Trophoblast cell (in vitro differentiated cells and primary cell): ENCODE measurements at regions not wholly inside any gene's neighbourhood (a gene's known extent, or its start where the extent isn't known, plus 50 kb on each side); places are given as distances from the start of the nearest gene placed in this dataset.

ENCODE experiments used
- DNase-seq, 2 donors: peaks; one replicate each; pipeline ENCODE4 v3.0.0-alpha.2; 2016
- H2AFZ ChIP-seq: 2 replicates; pipeline ENCODE4 v1.6.1; 2013; ENCODE audit warnings: low read length, moderate library complexity, mild to moderate bottlenecking; ENCODE audit not compliant: insufficient read depth, poor library complexity
- H2AK5ac ChIP-seq: 2 replicates; pipeline ENCODE4 v1.6.1; 2013; ENCODE audit warnings: mild to moderate bottlenecking, low read length
- H2BK120ac ChIP-seq: 2 replicates; pipeline ENCODE4 v1.6.1; 2013; ENCODE audit warnings: low read length, mild to moderate bottlenecking, moderate library complexity; ENCODE audit not compliant: insufficient read depth, poor library complexity
- H2BK12ac ChIP-seq: 2 replicates; pipeline ENCODE4 v1.6.1; 2013; ENCODE audit warnings: mild to moderate bottlenecking, low read length, moderate library complexity
- H2BK5ac ChIP-seq: 2 replicates; pipeline ENCODE4 v1.6.1; 2013; ENCODE audit warnings: low read length, low read depth, moderate library complexity, mild to moderate bottlenecking; ENCODE audit not compliant: poor library complexity
- H3K14ac ChIP-seq: 2 replicates; pipeline ENCODE4 v1.6.1; 2013; ENCODE audit warnings: mild to moderate bottlenecking, low read length
- H3K18ac ChIP-seq: 2 replicates; pipeline ENCODE4 v1.6.1; 2013; ENCODE audit warnings: mild to moderate bottlenecking, low read length
- H3K23ac ChIP-seq: 2 replicates; pipeline ENCODE4 v1.6.1; 2013; ENCODE audit warnings: low read length
- H3K27ac ChIP-seq: 2 replicates; pipeline ENCODE4 v1.5.1; 2013; ENCODE audit warnings: low read depth, mild to moderate bottlenecking, inconsistent platforms, low read length, moderate library complexity
- H3K27me3 ChIP-seq: 2 replicates; pipeline ENCODE4 v1.6.1; 2013; ENCODE audit warnings: inconsistent platforms, mild to moderate bottlenecking, low read length, moderate library complexity; ENCODE audit not compliant: insufficient read depth
- H3K36me3 ChIP-seq, 2 experiments: 1 replicate in 1 of 2; 2 replicates in 1 of 2; pipeline ENCODE4 v1.6.1; 2013; ENCODE audit warnings: low read length in 2 of 2, mild to moderate bottlenecking in 2 of 2, moderate library complexity in 1 of 2; ENCODE audit not compliant: insufficient read depth in 2 of 2, control insufficient read depth in 1 of 2
- H3K4ac ChIP-seq: 2 replicates; pipeline ENCODE4 v1.6.1; 2013; ENCODE audit warnings: low read depth, mild to moderate bottlenecking, low read length, moderate library complexity
- H3K4me1 ChIP-seq, 2 experiments: 1 replicate in 1 of 2; 2 replicates in 1 of 2; pipeline ENCODE4 v1.6.1; 2013; ENCODE audit warnings: low read length in 2 of 2, mild to moderate bottlenecking in 2 of 2, moderate library complexity in 1 of 2; ENCODE audit not compliant: insufficient read depth in 2 of 2, control insufficient read depth in 1 of 2
- H3K4me2 ChIP-seq: 2 replicates; pipeline ENCODE4 v1.6.1; 2013; ENCODE audit warnings: inconsistent platforms, mild to moderate bottlenecking, low read length, moderate library complexity
- H3K4me3 ChIP-seq: 2 replicates; pipeline ENCODE4 v1.5.1; 2013; ENCODE audit warnings: mild to moderate bottlenecking, low read depth, low read length, inconsistent platforms
- H3K79me1 ChIP-seq: one replicate; pipeline ENCODE4 v1.6.1; 2013; ENCODE audit warnings: low read length
- H3K79me2 ChIP-seq: 2 replicates; pipeline ENCODE4 v1.6.1; 2013; ENCODE audit warnings: low read length, mild to moderate bottlenecking; ENCODE audit not compliant: control insufficient read depth, insufficient read depth, poor library complexity
- H3K9ac ChIP-seq: 2 replicates; pipeline ENCODE4 v1.6.1; 2013; ENCODE audit warnings: mild to moderate bottlenecking, low read length
- H3K9me3 ChIP-seq: 2 replicates; pipeline ENCODE4 v1.6.1; 2013; ENCODE audit warnings: low read depth, mild to moderate bottlenecking, control low read depth, inconsistent platforms, low read length; ENCODE audit not compliant: insufficient read depth
- H4K12ac ChIP-seq: 2 replicates; pipeline ENCODE4 v1.6.1; 2013; ENCODE audit warnings: low read depth, mild to moderate bottlenecking, low read length, moderate library complexity
- H4K8ac ChIP-seq: 2 replicates; pipeline ENCODE4 v1.6.1; 2013; ENCODE audit warnings: low read depth, mild to moderate bottlenecking, low read length, moderate library complexity
- H4K91ac ChIP-seq: one replicate; pipeline ENCODE4 v1.6.1; 2013; ENCODE audit warnings: low read depth, mild to moderate bottlenecking, low read length, moderate library complexity
- WGBS: extraction: QIAGEN DNeasy Blood & Tissue Kit; methylation state at CpG from one replicate; pipeline ENCODE4 v1.1.7; 2013; ENCODE audit warnings: missing lambda C conversion rate; ENCODE audit not compliant: insufficient read length, insufficient coverage; ENCODE audit errors: extremely low coverage; 5-methylcytosine and 5-hydroxymethylcytosine counted together

DNA sequence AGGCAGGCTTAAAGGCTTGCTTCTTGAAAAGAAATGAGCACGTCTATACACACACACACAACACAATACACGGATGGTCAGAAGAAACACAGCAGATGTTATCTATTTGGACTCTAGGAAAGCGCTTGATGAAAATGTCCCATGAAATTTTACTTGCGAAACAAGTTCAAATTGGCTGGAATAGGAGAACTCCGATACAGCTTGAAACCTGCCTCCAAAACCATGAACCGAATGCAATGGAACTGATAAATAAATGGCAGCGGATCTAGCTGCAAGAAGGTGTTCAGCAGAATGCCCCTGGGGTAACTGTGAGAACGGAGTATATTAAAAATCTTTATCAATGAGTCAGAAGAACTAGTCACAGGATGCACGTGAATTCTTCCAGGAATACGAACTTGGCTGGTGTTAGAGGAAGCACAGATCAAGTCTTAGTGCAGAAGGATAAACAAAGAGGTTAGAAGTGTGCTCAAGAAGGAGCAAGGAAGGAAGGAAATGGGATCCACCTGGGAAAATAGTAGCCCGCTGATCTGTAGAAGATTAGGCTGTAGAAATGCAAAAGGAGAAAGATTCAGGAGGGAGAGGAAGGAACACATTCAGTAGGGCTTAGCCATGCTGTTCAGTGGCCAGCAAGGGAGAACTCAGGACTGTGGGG is 142.0 kb upstream of the PRKCQ start:
- DNase-seq: peak in 1 of 2 donors; percentile 27
- no peak overlapping the region for H3K27ac ChIP-seq
- H2BK5ac ChIP-seq: no peak overlapping the region
- no peak overlapping the region for H3K4me3 ChIP-seq
- H3K9ac ChIP-seq: no peak overlapping the region
- H3K18ac ChIP-seq: no peak overlapping the region
- WGBS: no CpG with 5 or more reads among the region's 11 CpGs
- H2BK12ac ChIP-seq: no peak overlapping the region
- no peaks in the 10 kb centered on the region for H3K27me3 ChIP-seq
- no peaks in the 10 kb centered on the region for H3K79me1 ChIP-seq
- H3K9me3 ChIP-seq: no peaks in the 10 kb centered on the region
- no peaks in the 10 kb centered on the region for H3K4me1 ChIP-seq
- H2AK5ac ChIP-seq: no peak overlapping the region
- no peaks in the 10 kb centered on the region for H3K79me2 ChIP-seq
- no peak overlapping the region for H3K23ac ChIP-seq
- H3K14ac ChIP-seq: no peak overlapping the region
- no peak overlapping the region for H3K4me2 ChIP-seq
- no peak overlapping the region for H4K91ac ChIP-seq
- no peak overlapping the region for H2BK120ac ChIP-seq
- H4K8ac ChIP-seq: no peak overlapping the region
- no peak overlapping the region for H4K12ac ChIP-seq
- no peak overlapping the region for H2AFZ ChIP-seq
- no peaks in the 10 kb centered on the region for H3K36me3 ChIP-seq
- no peak overlapping the region for H3K4ac ChIP-seq

GRCh38 chr10:6721480-6721879 is 141.4 kb upstream of the PRKCQ start:
- Histone ChIP-seq H3K79me2 (no peaks in the 10 kb centered on the region), H4K91ac (no peak overlapping the region), H4K8ac (no peak overlapping the region), H3K14ac (no peak overlapping the region), H3K18ac (no peak overlapping the region), H3K4me2 (no peak overlapping the region), H3K27me3 (no peaks in the 10 kb centered on the region), H3K36me3 (no peaks in the 10 kb centered on the region), H3K27ac (no peak overlapping the region), H2BK12ac (no peak overlapping the region), H3K9ac (no peak overlapping the region), H4K12ac (no peak overlapping the region), H2AK5ac (no peak overlapping the region), H3K4me3 (no peak overlapping the region), H2BK120ac (no peak overlapping the region), H3K9me3 (no peaks in the 10 kb centered on the region), H3K4ac (no peak overlapping the region), H3K23ac (no peak overlapping the region), H3K4me1 (no peaks in the 10 kb centered on the region), H3K79me1 (no peaks in the 10 kb centered on the region), H2AFZ (no peak overlapping the region), H2BK5ac (no peak overlapping the region)
- no CpG with 5 or more reads among the region's 7 CpGs for WGBS
- no peak for DNase-seq

DNA sequence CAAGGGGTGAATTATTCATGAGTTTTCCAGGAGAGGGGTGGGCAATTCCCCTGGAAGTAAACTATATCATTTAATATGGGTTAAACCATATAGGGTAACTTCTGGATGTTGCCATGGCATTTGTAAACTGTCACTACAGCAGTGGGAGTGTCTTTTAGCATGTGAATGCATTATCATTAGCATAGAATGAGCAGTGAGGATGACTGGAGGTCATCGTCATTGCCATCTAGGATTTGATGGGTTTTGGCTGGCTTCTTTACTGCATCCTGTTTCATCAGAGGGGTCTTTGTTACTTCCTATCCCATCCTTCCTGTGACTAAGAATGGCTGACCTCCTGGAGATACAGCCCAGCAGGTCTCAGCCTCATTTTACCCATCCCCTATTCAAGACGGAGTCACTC is 139.5 kb upstream of the PRKCQ start:
- no peaks in the 10 kb centered on the region for H3K4me1 ChIP-seq
- no peak overlapping the region for H3K23ac ChIP-seq
- no peaks in the 10 kb centered on the region for H3K79me2 ChIP-seq

DNA sequence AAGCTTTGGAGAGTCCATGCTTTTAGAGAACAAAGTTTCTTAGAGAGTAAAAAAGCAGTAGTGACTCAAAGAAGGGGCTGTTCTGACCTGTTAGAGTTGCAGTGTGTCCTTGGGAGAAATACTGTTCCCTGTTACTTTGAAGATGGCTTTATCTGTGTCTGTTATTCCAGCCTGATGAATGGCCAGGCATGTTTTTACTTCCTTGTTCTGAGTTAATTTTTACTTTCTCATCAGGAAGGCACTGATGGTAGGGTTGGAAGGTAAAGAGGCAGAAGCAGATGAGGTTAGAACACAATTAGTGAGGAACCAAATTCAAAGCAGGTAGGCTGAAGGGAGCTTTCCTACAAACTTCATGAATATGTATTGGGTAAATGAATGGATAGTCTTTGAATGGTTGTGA is 138.5 kb upstream of the PRKCQ start:
- Histone ChIP-seq H3K9ac (no peak overlapping the region), H4K12ac (no peak overlapping the region), H3K27ac (no peak overlapping the region), H3K79me1 (no peaks in the 10 kb centered on the region), H3K23ac (no peak overlapping the region), H3K36me3 (no peaks in the 10 kb centered on the region), H3K4me2 (no peak overlapping the region), H2BK5ac (no peak overlapping the region), H2BK120ac (no peak overlapping the region), H3K9me3 (no peaks in the 10 kb centered on the region), H4K91ac (no peak overlapping the region), H2AK5ac (no peak overlapping the region), H3K4me1 (no peaks in the 10 kb centered on the region), H3K79me2 (no peaks in the 10 kb centered on the region), H2AFZ (no peak overlapping the region), H3K14ac (no peak overlapping the region), H3K4ac (no peak overlapping the region), H4K8ac (no peak overlapping the region), H3K27me3 (no peaks in the 10 kb centered on the region), H3K4me3 (no peak overlapping the region), H2BK12ac (no peak overlapping the region), H3K18ac (no peak overlapping the region)
- no peak for DNase-seq

More for the DNA sequence above, 139.5 kb upstream of the PRKCQ start:
- no peak overlapping the region for H3K4me2 ChIP-seq
- no peak overlapping the region for H4K12ac ChIP-seq
- no peaks in the 10 kb centered on the region for H3K9me3 ChIP-seq
- H3K36me3 ChIP-seq: no peaks in the 10 kb centered on the region
- H2BK12ac ChIP-seq: no peak overlapping the region
- no peak overlapping the region for H3K4me3 ChIP-seq
- no peak overlapping the region for H4K91ac ChIP-seq
- no peak overlapping the region for H3K9ac ChIP-seq
- H2AK5ac ChIP-seq: no peak overlapping the region
- H3K79me1 ChIP-seq: no peaks in the 10 kb centered on the region
- H2BK120ac ChIP-seq: no peak overlapping the region
- WGBS: no CpG with 5 or more reads among the region's 2 CpGs
- DNase-seq: no peak
- no peak overlapping the region for H3K27ac ChIP-seq
- no peak overlapping the region for H2AFZ ChIP-seq
- no peak overlapping the region for H3K18ac ChIP-seq
- H2BK5ac ChIP-seq: no peak overlapping the region
- H3K14ac ChIP-seq: no peak overlapping the region
- no peak overlapping the region for H4K8ac ChIP-seq
- no peak overlapping the region for H3K4ac ChIP-seq
- no peaks in the 10 kb centered on the region for H3K27me3 ChIP-seq
